Effector memory CD4-positive, alpha-beta T cell (primary cell): ENCODE measurements at regions not wholly inside any gene's neighbourhood (a gene's known extent, or its start where the extent isn't known, plus 50 kb on each side); places are given as distances from the start of the nearest gene placed in this dataset.

Experiments used
- DNase-seq, 3 donors: peaks; one replicate each; pipeline ENCODE4 v3.0.0-alpha.2; 2020
- H3K27ac ChIP-seq: 2 replicates; pipeline ENCODE4 v1.7.0; 2013; ENCODE audit warnings: mild to moderate bottlenecking, low read length, moderate library complexity; ENCODE audit not compliant: insufficient read depth, poor library complexity, severe bottlenecking
- H3K27me3 ChIP-seq: replicated peaks from 2 replicates; pipeline ENCODE4 v1.7.0; 2013; ENCODE audit warnings: mild to moderate bottlenecking, low read length; ENCODE audit not compliant: insufficient read depth, control insufficient read depth, poor library complexity, severe bottlenecking
- H3K36me3 ChIP-seq: 2 replicates; pipeline ENCODE4 v1.7.0; 2013; ENCODE audit warnings: mild to moderate bottlenecking, low read length, moderate library complexity; ENCODE audit not compliant: control insufficient read depth, insufficient read depth
- H3K4me1 ChIP-seq: 2 replicates; pipeline ENCODE4 v1.7.0; 2013; ENCODE audit warnings: low read length, mild to moderate bottlenecking; ENCODE audit not compliant: control insufficient read depth, insufficient read depth, poor library complexity, severe bottlenecking
- H3K4me3 ChIP-seq: 2 replicates; pipeline ENCODE4 v1.7.0; 2013; ENCODE audit warnings: low read length, low read depth, mild to moderate bottlenecking; ENCODE audit not compliant: insufficient read depth, poor library complexity, severe bottlenecking
- H3K9me3 ChIP-seq: 2 replicates; pipeline ENCODE4 v1.7.0; 2013; ENCODE audit warnings: mild to moderate bottlenecking, low read length, moderate library complexity; ENCODE audit not compliant: control insufficient read depth

GRCh38 chr1:101377084-101377835, 140.4 kb downstream of the S1PR1 start:
- no peak for DNase-seq
- Histone ChIP-seq H3K27ac (no peak overlapping the region), H3K27me3 (no peaks in the 10 kb centered on the region), H3K4me1 (no peaks in the 10 kb centered on the region), H3K9me3 (no peaks in the 10 kb centered on the region), H3K4me3 (no peak overlapping the region), H3K36me3 (no peaks in the 10 kb centered on the region)

- Histone ChIP-seq H3K4me3 (no peak overlapping the region), H3K27me3 (no peaks in the 10 kb centered on the region), H3K4me1 (no peaks in the 10 kb centered on the region), H3K36me3 (no peaks in the 10 kb centered on the region), H3K9me3 (no peaks in the 10 kb centered on the region), H3K27ac (no peak overlapping the region)
- DNase-seq, result no peak
Observed at GRCh38 chr1:101379037-101379436, 142.2 kb downstream of the S1PR1 start.

- Histone ChIP-seq H3K27ac (no peak overlapping the region), H3K4me3 (no peak overlapping the region), H3K4me1 (no peaks in the 10 kb centered on the region), H3K27me3 (no peaks in the 10 kb centered on the region), H3K36me3 (no peaks in the 10 kb centered on the region), H3K9me3 (no peaks in the 10 kb centered on the region)
- DNase-seq, result no peak
Observed at GRCh38 chr1:101379950-101380349, 143.1 kb downstream of the S1PR1 start.

GRCh38 chr1:101382135-101382534, 145.3 kb downstream of the S1PR1 start:
- Histone ChIP-seq H3K4me1 (no peaks in the 10 kb centered on the region), H3K27ac (no peak overlapping the region), H3K36me3 (no peaks in the 10 kb centered on the region), H3K27me3 (no peaks in the 10 kb centered on the region), H3K9me3 (no peaks in the 10 kb centered on the region), H3K4me3 (no peak overlapping the region)
- DNase-seq, result no peak

- Histone ChIP-seq H3K27me3 (no peaks in the 10 kb centered on the region), H3K36me3 (no peaks in the 10 kb centered on the region), H3K4me1 (no peaks in the 10 kb centered on the region), H3K9me3 (no peaks in the 10 kb centered on the region), H3K4me3 (no peak overlapping the region), H3K27ac (no peak overlapping the region)
- DNase-seq, result no peak
Observed at GRCh38 chr1:101388904-101389546, 152.2 kb downstream of the S1PR1 start.

- Histone ChIP-seq H3K9me3 (no peaks in the 10 kb centered on the region), H3K27me3 (no peaks in the 10 kb centered on the region), H3K4me3 (no peak overlapping the region), H3K27ac (no peak overlapping the region), H3K36me3 (no peaks in the 10 kb centered on the region), H3K4me1 (no peaks in the 10 kb centered on the region)
- DNase-seq, result no peak
Observed at GRCh38 chr1:101389547-101389929, 152.7 kb downstream of the S1PR1 start.

- Histone ChIP-seq H3K27ac (no peak overlapping the region), H3K36me3 (no peaks in the 10 kb centered on the region), H3K4me1 (no peaks in the 10 kb centered on the region), H3K9me3 (no peaks in the 10 kb centered on the region), H3K4me3 (no peak overlapping the region), H3K27me3 (no peaks in the 10 kb centered on the region)
- no peak for DNase-seq
Observed at GRCh38 chr1:101392552-101392951, 155.7 kb downstream of the S1PR1 start.

- DNase-seq, result no peak
- H3K9me3 ChIP-seq, result no peaks in the 10 kb centered on the region
- no peak overlapping the region for H3K4me3 ChIP-seq
- H3K4me1 ChIP-seq, result no peaks in the 10 kb centered on the region
- no peaks in the 10 kb centered on the region for H3K27me3 ChIP-seq
- H3K36me3 ChIP-seq, result no peaks in the 10 kb centered on the region
- H3K27ac ChIP-seq, result no peak overlapping the region
Observed at GRCh38 chr1:101394041-101394440, 157.2 kb downstream of the S1PR1 start.

- no peak for DNase-seq
- H3K4me1 ChIP-seq, result no peaks in the 10 kb centered on the region
- H3K9me3 ChIP-seq, result no peaks in the 10 kb centered on the region
Observed at GRCh38 chr1:101399222-101399621, 162.4 kb downstream of the S1PR1 start.

GRCh38 chr1:101406271-101406670, 169.5 kb downstream of the S1PR1 start:
- H3K4me1 ChIP-seq, result no peaks in the 10 kb centered on the region
- no peaks in the 10 kb centered on the region for H3K36me3 ChIP-seq
- DNase-seq, result no peak
- no peak overlapping the region for H3K27ac ChIP-seq
- H3K27me3 ChIP-seq, result no peaks in the 10 kb centered on the region
- H3K9me3 ChIP-seq, result no peaks in the 10 kb centered on the region
- no peak overlapping the region for H3K4me3 ChIP-seq

More at GRCh38 chr1:101399222-101399621, 162.4 kb downstream of the S1PR1 start:
- H3K27me3 ChIP-seq, result no peaks in the 10 kb centered on the region
- no peak overlapping the region for H3K27ac ChIP-seq
- H3K36me3 ChIP-seq, result no peaks in the 10 kb centered on the region
- no peak overlapping the region for H3K4me3 ChIP-seq
